Neural progenitor cell (in vitro differentiated cells): ENCODE measurements at regions not wholly inside any gene's neighbourhood (a gene's known extent, or its start where the extent isn't known, plus 50 kb on each side); places are given as distances from the start of the nearest gene placed in this dataset.

ENCODE experiments used
- DNase-seq: peaks from one replicate; pipeline ENCODE4 v3.0.0-alpha.2; 2016; ENCODE audit warnings: low spot score
- H2AFZ ChIP-seq: fragments of 200-600 bp; sonication (generic); replicated peaks from 2 replicates; pipeline ENCODE4 v1.6.1; 2016; ENCODE audit warnings: antibody characterized with exemption
- H3F3A ChIP-seq: fragments of 200-600 bp; sonication (generic); 2 replicates; pipeline ENCODE4 v1.6.1; 2016; ENCODE audit warnings: antibody characterized with exemption, low read depth
- H3K27ac ChIP-seq: fragments of 200-600 bp; sonication (generic); 2 replicates; pipeline ENCODE4 v1.5.1; 2016; ENCODE audit warnings: mild to moderate bottlenecking
- H3K27me3 ChIP-seq: fragments of 200-600 bp; sonication (generic); 2 replicates; pipeline ENCODE4 v1.6.1; 2016; ENCODE audit warnings: mild to moderate bottlenecking, moderate library complexity
- H3K36me3 ChIP-seq: fragments of 200-600 bp; sonication (generic); 2 replicates; pipeline ENCODE4 v1.5.1; 2016
- H3K4me1 ChIP-seq: fragments of 200-600 bp; sonication (generic); 2 replicates; pipeline ENCODE4 v1.6.1; 2016; ENCODE audit warnings: mixed run types
- H3K4me2 ChIP-seq: fragments of 200-600 bp; sonication (generic); 2 replicates; pipeline ENCODE4 v1.6.1; 2016
- H3K4me3 ChIP-seq: fragments of 200-600 bp; sonication (generic); 2 replicates; pipeline ENCODE4 v1.5.1; 2016
- H3K79me2 ChIP-seq: fragments of 200-600 bp; sonication (generic); 2 replicates; pipeline ENCODE4 v1.6.1; 2016; ENCODE audit warnings: low read depth
- H3K9ac ChIP-seq: fragments of 200-600 bp; sonication (generic); 2 replicates; pipeline ENCODE4 v1.6.1; 2016
- H3K9me3 ChIP-seq: fragments of 200-600 bp; sonication (generic); 2 replicates; pipeline ENCODE4 v1.5.1; 2016; ENCODE audit warnings: low read depth
- H4K20me1 ChIP-seq: fragments of 200-600 bp; sonication (generic); 2 replicates; pipeline ENCODE4 v1.6.1; 2016; ENCODE audit warnings: low read depth
- H3K27ac Mint-ChIP-seq: 3 replicates; pipeline ENCODE4 v1.8.0; 2021; ENCODE audit warnings: mixed read lengths
- H3K27me3 Mint-ChIP-seq: 2 replicates; pipeline ENCODE4 v1.8.0; 2022; ENCODE audit warnings: low read depth, mild to moderate bottlenecking, inconsistent platforms, moderate library complexity, mixed read lengths; ENCODE audit not compliant: insufficient read depth
- H3K36me3 Mint-ChIP-seq: 3 replicates; pipeline ENCODE4 v1.8.0; 2021; ENCODE audit warnings: mixed read lengths
- H3K4me1 Mint-ChIP-seq: 3 replicates; pipeline ENCODE4 v1.8.0; 2021; ENCODE audit warnings: mixed read lengths
- H3K4me3 Mint-ChIP-seq: 3 replicates; pipeline ENCODE4 v1.8.0; 2021; ENCODE audit warnings: mild to moderate bottlenecking, moderate library complexity, mixed read lengths
- H3K9me3 Mint-ChIP-seq: 3 replicates; pipeline ENCODE4 v1.8.0; 2020; ENCODE audit warnings: mixed read lengths
- CTCF ChIP-seq: fragments of 200-600 bp; sonication (generic); IDR thresholded peaks from 2 replicates; pipeline ENCODE4 v1.5.1; 2017; ENCODE audit warnings: antibody characterized with exemption, mild to moderate bottlenecking
- EZH2 ChIP-seq: fragments of 200-600 bp; sonication (generic); IDR thresholded peaks from 2 replicates; pipeline ENCODE4 v1.6.1; 2017; ENCODE audit warnings: antibody characterized with exemption, mild to moderate bottlenecking, moderate library complexity
- EZH2phosphoT487 ChIP-seq: fragments of 200-600 bp; sonication (generic); IDR thresholded peaks from 2 replicates; pipeline ENCODE4 v1.6.1; 2017; ENCODE audit warnings: antibody characterized with exemption

DNA sequence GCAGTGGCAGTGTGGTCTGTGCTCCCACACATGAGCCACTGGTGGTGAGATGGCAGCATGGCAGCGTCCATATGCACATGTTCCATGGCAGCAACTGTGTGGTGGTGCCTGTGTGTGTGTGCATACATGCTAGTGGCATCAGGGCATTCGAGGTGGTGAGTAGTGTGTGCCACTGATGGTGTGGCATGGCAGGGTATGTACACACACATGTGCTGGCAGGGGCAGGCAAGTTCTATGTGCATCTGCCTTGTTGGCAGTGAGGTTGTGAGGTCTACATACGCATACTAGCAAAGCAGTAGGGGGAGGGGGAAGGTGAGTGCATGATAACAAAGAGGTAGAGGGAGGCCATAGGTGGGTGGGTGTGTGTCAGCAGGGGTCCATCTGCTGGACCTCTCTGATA is 378.7 kb downstream of the C3orf38 start:
- Mint-ChIP-seq H3K36me3 (no peaks in the 10 kb centered on the region), H3K27ac (no peak overlapping the region), H3K4me3 (no peak overlapping the region), H3K27me3 (peaks cover 2% of the 10 kb centered on the region), H3K9me3 (peaks cover 25% of the 10 kb centered on the region), H3K4me1 (no peaks in the 10 kb centered on the region)
- H3K27me3 ChIP-seq, result no peaks in the 10 kb centered on the region
- H4K20me1 ChIP-seq, result no peaks in the 10 kb centered on the region
- no peak for DNase-seq
- no peaks in the 10 kb centered on the region for H3K36me3 ChIP-seq
- H3F3A ChIP-seq, result no peaks in the 10 kb centered on the region
- H3K79me2 ChIP-seq, result no peaks in the 10 kb centered on the region
- H3K9me3 ChIP-seq, result no peaks in the 10 kb centered on the region
- no peaks in the 10 kb centered on the region for H3K4me1 ChIP-seq
- no peak overlapping the region for H3K9ac ChIP-seq
- no peak overlapping the region for H3K4me3 ChIP-seq
- H3K27ac ChIP-seq, result no peak overlapping the region
- no peak overlapping the region for H3K4me2 ChIP-seq
- H2AFZ ChIP-seq, result no peak overlapping the region
- no peak for TF ChIP-seq CTCF
- no peak for TF ChIP-seq EZH2phosphoT487
- TF ChIP-seq EZH2, result no peak

GRCh38 chr3:88534534-88534933 is 384.8 kb downstream of the C3orf38 start:
- H3K4me2 ChIP-seq, result no peak overlapping the region

DNA sequence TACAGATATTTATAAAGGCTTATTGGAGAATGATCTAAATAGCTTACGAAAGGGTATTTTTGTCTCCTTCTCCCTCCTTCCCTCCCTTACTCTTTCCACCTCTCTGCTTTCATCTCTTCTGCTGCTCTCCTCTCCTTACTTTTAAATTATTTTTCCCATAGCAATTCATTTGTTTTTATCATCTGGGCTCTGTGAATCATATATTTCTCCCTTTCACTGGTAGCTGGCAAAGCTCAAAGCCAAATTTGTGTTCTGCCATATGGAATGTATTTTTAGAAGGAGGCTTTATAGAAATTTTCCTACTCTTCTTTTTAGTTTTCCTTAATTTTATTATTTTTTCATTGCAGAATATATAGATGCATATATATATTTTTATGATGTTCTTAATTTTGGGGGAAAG is 385.8 kb downstream of the C3orf38 start:
- H3K27ac Mint-ChIP-seq, result no peak overlapping the region

More at GRCh38 chr3:88534534-88534933, 384.8 kb downstream of the C3orf38 start:
- Histone ChIP-seq H3K27me3 (no peaks in the 10 kb centered on the region), H3K79me2 (no peaks in the 10 kb centered on the region), H3F3A (no peaks in the 10 kb centered on the region), H2AFZ (no peak overlapping the region), H3K4me3 (no peak overlapping the region), H3K4me1 (no peaks in the 10 kb centered on the region), H3K9me3 (no peaks in the 10 kb centered on the region), H4K20me1 (no peaks in the 10 kb centered on the region), H3K36me3 (no peaks in the 10 kb centered on the region), H3K9ac (no peak overlapping the region), H3K27ac (no peak overlapping the region)
- no peak overlapping the region for H3K27ac Mint-ChIP-seq
- no peaks in the 10 kb centered on the region for H3K36me3 Mint-ChIP-seq
- H3K9me3 Mint-ChIP-seq, result no peaks in the 10 kb centered on the region
- H3K4me1 Mint-ChIP-seq, result no peaks in the 10 kb centered on the region
- no peaks in the 10 kb centered on the region for H3K27me3 Mint-ChIP-seq
- no peak overlapping the region for H3K4me3 Mint-ChIP-seq
- TF ChIP-seq EZH2, result no peak
- TF ChIP-seq EZH2phosphoT487, result no peak
- TF ChIP-seq CTCF, result no peak
- no peak for DNase-seq

More for the DNA sequence above, 385.8 kb downstream of the C3orf38 start:
- no peak overlapping the region for H3K4me3 ChIP-seq
- no peaks in the 10 kb centered on the region for H4K20me1 ChIP-seq
- no peaks in the 10 kb centered on the region for H3K4me1 ChIP-seq
- no peak overlapping the region for H2AFZ ChIP-seq
- no peaks in the 10 kb centered on the region for H3F3A ChIP-seq
- no peak overlapping the region for H3K9ac ChIP-seq
- no peak for DNase-seq
- H3K4me1 Mint-ChIP-seq, result no peaks in the 10 kb centered on the region
- H3K9me3 Mint-ChIP-seq, result no peaks in the 10 kb centered on the region
- H3K27ac ChIP-seq, result no peak overlapping the region
- no peaks in the 10 kb centered on the region for H3K36me3 ChIP-seq
- no peak overlapping the region for H3K4me3 Mint-ChIP-seq
- H3K36me3 Mint-ChIP-seq, result no peaks in the 10 kb centered on the region
- no peak overlapping the region for H3K4me2 ChIP-seq
- H3K27me3 ChIP-seq, result no peaks in the 10 kb centered on the region
- H3K79me2 ChIP-seq, result no peaks in the 10 kb centered on the region
- H3K9me3 ChIP-seq, result no peaks in the 10 kb centered on the region
- no peaks in the 10 kb centered on the region for H3K27me3 Mint-ChIP-seq
- TF ChIP-seq EZH2phosphoT487 (no peak), EZH2 (no peak), CTCF (no peak)
